AG08396 (cell line): ENCODE measurements at regions not wholly inside any gene's neighbourhood (a gene's known extent, or its start where the extent isn't known, plus 50 kb on each side); places are given as distances from the start of the nearest gene placed in this dataset.
"Not testable (repeated sequence)": the region's sequence is repeated elsewhere in the genome, so short reads cannot be mapped to it uniquely, and the experiment has no call there.

Experiments used
- DNase-seq: peaks from one replicate; pipeline ENCODE4 v3.0.0; 2012; ENCODE audit warnings: low spot score, mixed read lengths

- DNase-seq = no peak
Measured at GRCh38 chr21:31531967-31532366, 127.5 kb upstream of the SOD1 start.

GRCh38 chr21:31530897-31531705 lies 128.4 kb upstream of the SOD1 start:
- no peak for DNase-seq

GRCh38 chr21:31530364-31530763 lies 129.1 kb upstream of the SOD1 start:
- no peak for DNase-seq

GRCh38 chr21:31529406-31529805 lies 130.1 kb upstream of the SOD1 start:
- no peak for DNase-seq

- no peak for DNase-seq
Measured at GRCh38 chr21:31526040-31526439, 133.5 kb upstream of the SOD1 start.

- no peak for DNase-seq
Measured at GRCh38 chr21:31524140-31524539, 135.4 kb upstream of the SOD1 start.

GRCh38 chr21:31521515-31521914 lies 138.0 kb upstream of the SOD1 start:
- no peak for DNase-seq

- no peak for DNase-seq
Measured at GRCh38 chr21:31520561-31521098, 138.9 kb upstream of the SOD1 start.

- no peak for DNase-seq
Measured at GRCh38 chr21:31518580-31518979, 140.9 kb upstream of the SOD1 start.

GRCh38 chr21:31517664-31518414 lies 141.7 kb upstream of the SOD1 start:
- no peak for DNase-seq

GRCh38 chr21:31515253-31515652 lies 144.2 kb upstream of the SOD1 start:
- DNase-seq = no peak

- DNase-seq = no peak
Measured at GRCh38 chr21:31514598-31514997, 144.9 kb upstream of the SOD1 start.

GRCh38 chr21:31513541-31513940 lies 146.0 kb upstream of the SOD1 start:
- DNase-seq = not testable (repeated sequence)

GRCh38 chr21:31511999-31512398 lies 147.5 kb upstream of the SOD1 start:
- not testable (repeated sequence) for DNase-seq

GRCh38 chr21:31511258-31511657 lies 148.2 kb upstream of the SOD1 start:
- DNase-seq = no peak

GRCh38 chr21:31509194-31510017 lies 150.1 kb upstream of the SOD1 start:
- DNase-seq = no peak

- no peak for DNase-seq
Measured at GRCh38 chr21:31505975-31506374, 153.5 kb upstream of the SOD1 start.

- DNase-seq = no peak
Measured at GRCh38 chr21:31503939-31504338, 155.6 kb upstream of the SOD1 start.

- DNase-seq = no peak
Measured at GRCh38 chr21:31503467-31503866, 156.0 kb upstream of the SOD1 start.

- no peak for DNase-seq
Measured at GRCh38 chr21:31502537-31503143, 156.9 kb upstream of the SOD1 start.

- no peak for DNase-seq
Measured at GRCh38 chr21:31501926-31502325, 157.6 kb upstream of the SOD1 start.

GRCh38 chr21:31500982-31501381 lies 156.9 kb upstream of the TIAM1 start:
- no peak for DNase-seq
